G401 (cell line): ENCODE measurements at regions not wholly inside any gene's neighbourhood (a gene's known extent, or its start where the extent isn't known, plus 50 kb on each side); places are given as distances from the start of the nearest gene placed in this dataset.

Experiments
- DNase-seq: peaks from one replicate; pipeline ENCODE4 v3.0.0-alpha.2; 2015; ENCODE audit warnings: low spot score
- in situ Hi-C: cut with HindIII; loops from 2 replicates; pipeline ENCODE4 v1.10.0; 2016; ENCODE audit warnings: low sequenced_read_pairs, mixed read lengths

GRCh38 chr13:95352486-95352885 lies 51.2 kb upstream of the ABCC4 start:
- no peak for DNase-seq
- in situ Hi-C loops, result no loop called here

- in situ Hi-C loops, result no loop called here
- DNase-seq, result no peak
Measured at GRCh38 chr13:95354156-95354555, 52.9 kb upstream of the ABCC4 start.

- DNase-seq, result no peak
- in situ Hi-C loops, result no loop called here
Measured at GRCh38 chr13:95354680-95355487, 53.6 kb upstream of the ABCC4 start.

- DNase-seq, result no peak
- in situ Hi-C loops, result no loop called here
Measured at GRCh38 chr13:95355494-95355893, 54.2 kb upstream of the ABCC4 start.

GRCh38 chr13:95356916-95357315 lies 55.7 kb upstream of the ABCC4 start:
- in situ Hi-C loops, result no loop called here
- no peak for DNase-seq

- in situ Hi-C loops, result no loop called here
- DNase-seq, result no peak
Measured at GRCh38 chr13:95357875-95358274, 56.6 kb upstream of the ABCC4 start.

- DNase-seq, result no peak
- in situ Hi-C loops, result no loop called here
Measured at GRCh38 chr13:95360052-95360451, 58.8 kb upstream of the ABCC4 start.

GRCh38 chr13:95360464-95361097 lies 59.3 kb upstream of the ABCC4 start:
- DNase-seq, result no peak
- in situ Hi-C loops, result no loop called here

GRCh38 chr13:95361686-95362085 lies 60.4 kb upstream of the ABCC4 start:
- DNase-seq, result no peak
- in situ Hi-C loops, result no loop called here

GRCh38 chr13:95362666-95363065 lies 61.4 kb upstream of the ABCC4 start:
- in situ Hi-C loops, result no loop called here

GRCh38 chr13:95367309-95367843 lies 66.1 kb upstream of the ABCC4 start:
- no peak for DNase-seq
- in situ Hi-C loops, result no loop called here

More at GRCh38 chr13:95362666-95363065, 61.4 kb upstream of the ABCC4 start:
- no peak for DNase-seq

GRCh38 chr13:95368998-95369397 lies 67.7 kb upstream of the ABCC4 start:
- in situ Hi-C loops, result no loop called here

GRCh38 chr13:95375706-95376105 lies 74.5 kb upstream of the ABCC4 start:
- no peak for DNase-seq
- in situ Hi-C loops, result no loop called here

More at GRCh38 chr13:95368998-95369397, 67.7 kb upstream of the ABCC4 start:
- no peak for DNase-seq

GRCh38 chr13:95378603-95379002 lies 77.4 kb upstream of the ABCC4 start:
- DNase-seq, result no peak
- in situ Hi-C loops, result no loop called here

GRCh38 chr13:95380468-95381211 lies 79.4 kb upstream of the ABCC4 start:
- in situ Hi-C loops, result no loop called here
- peak; percentile 58 for DNase-seq

- in situ Hi-C loops, result no loop called here
- DNase-seq, result no peak
Measured at GRCh38 chr13:95381212-95381527, 79.9 kb upstream of the ABCC4 start.

GRCh38 chr13:95382411-95382810 lies 81.2 kb upstream of the ABCC4 start:
- in situ Hi-C loops, result no loop called here
- DNase-seq, result no peak

- in situ Hi-C loops, result no loop called here
- DNase-seq, result no peak
Measured at GRCh38 chr13:95382916-95383315, 81.7 kb upstream of the ABCC4 start.

GRCh38 chr13:95385373-95385772 lies 84.1 kb upstream of the ABCC4 start:
- in situ Hi-C loops, result no loop called here
- DNase-seq, result no peak

- in situ Hi-C loops, result no loop called here
- DNase-seq, result no peak
Measured at GRCh38 chr13:95385798-95386197, 84.5 kb upstream of the ABCC4 start.
